ENCODE measurements at regions not wholly inside any gene's neighbourhood (a gene's known extent, or its start where the extent isn't known, plus 50 kb on each side); places are given as distances from the start of the nearest gene placed in this dataset.

DNA sequence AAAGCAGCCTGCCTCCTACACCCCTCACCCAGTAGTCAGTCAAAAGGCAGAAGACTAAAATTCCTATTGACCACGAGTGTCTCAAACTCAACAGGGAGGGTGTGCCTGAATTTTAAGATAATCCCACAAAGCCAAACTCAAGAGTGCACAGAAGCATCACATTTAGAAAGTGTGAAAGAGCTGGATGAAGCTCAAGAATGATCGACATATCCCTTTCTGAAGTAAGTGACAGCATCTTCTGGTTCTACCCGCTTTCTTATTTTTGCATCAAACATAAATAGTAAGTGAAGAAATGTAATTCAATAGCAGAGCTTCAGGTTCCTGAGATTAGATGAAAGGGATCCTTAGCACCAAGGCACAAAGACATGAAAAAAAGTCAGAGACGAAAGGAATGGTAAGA is 64.5 kb upstream of the BACH2 start:
- TF ChIP-seq, protein P1, sequence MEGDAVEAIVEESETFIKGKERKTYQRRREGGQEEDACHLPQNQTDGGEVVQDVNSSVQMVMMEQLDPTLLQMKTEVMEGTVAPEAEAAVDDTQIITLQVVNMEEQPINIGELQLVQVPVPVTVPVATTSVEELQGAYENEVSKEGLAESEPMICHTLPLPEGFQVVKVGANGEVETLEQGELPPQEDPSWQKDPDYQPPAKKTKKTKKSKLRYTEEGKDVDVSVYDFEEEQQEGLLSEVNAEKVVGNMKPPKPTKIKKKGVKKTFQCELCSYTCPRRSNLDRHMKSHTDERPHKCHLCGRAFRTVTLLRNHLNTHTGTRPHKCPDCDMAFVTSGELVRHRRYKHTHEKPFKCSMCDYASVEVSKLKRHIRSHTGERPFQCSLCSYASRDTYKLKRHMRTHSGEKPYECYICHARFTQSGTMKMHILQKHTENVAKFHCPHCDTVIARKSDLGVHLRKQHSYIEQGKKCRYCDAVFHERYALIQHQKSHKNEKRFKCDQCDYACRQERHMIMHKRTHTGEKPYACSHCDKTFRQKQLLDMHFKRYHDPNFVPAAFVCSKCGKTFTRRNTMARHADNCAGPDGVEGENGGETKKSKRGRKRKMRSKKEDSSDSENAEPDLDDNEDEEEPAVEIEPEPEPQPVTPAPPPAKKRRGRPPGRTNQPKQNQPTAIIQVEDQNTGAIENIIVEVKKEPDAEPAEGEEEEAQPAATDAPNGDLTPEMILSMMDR (IDR thresholded peaks at IDR 0.05): no peak
- TF ChIP-seq POLR2A (IDR thresholded peaks at IDR 0.05): no peak
